ENCODE measurements at regions not wholly inside any gene's neighbourhood (a gene's known extent, or its start where the extent isn't known, plus 50 kb on each side); places are given as distances from the start of the nearest gene placed in this dataset.

DNA sequence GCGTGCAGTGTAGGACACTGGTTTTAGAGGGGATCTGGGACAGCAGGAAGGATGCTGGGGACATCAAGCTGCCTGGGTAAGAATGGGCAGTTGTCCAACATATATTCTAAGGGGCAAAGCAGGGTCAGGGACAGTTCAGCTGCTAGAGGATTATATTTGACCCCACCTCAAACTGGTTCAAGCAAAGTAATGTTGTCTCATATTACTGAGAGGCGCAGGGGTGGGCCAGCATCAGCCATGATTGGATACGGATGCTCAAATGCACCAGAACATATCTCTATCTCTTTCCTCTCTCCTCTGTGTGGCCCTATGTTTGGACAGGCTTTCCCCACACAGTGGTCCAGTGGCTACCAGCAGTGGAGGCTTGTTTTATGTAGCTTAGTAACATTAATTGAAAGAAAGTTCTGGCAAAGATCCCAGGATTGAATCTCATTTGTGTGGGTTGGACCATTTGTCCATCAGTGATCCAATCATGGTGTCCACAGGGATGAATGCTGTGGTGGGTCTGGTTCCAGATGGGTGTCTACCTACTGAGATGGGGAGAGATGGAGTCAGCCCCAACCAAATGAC, 49.8 kb upstream of the RGMA start:
- Histone ChIP-seq H3K36me3 (no peaks in the 10 kb centered on the region), H3K9me3 (no peaks in the 10 kb centered on the region), H3K27ac (no peak overlapping the region), H3K4me3 (no peak overlapping the region), H3K4me1 (no peaks in the 10 kb centered on the region), H3K27me3 (no peaks in the 10 kb centered on the region)
- TF ChIP-seq, protein P1, sequence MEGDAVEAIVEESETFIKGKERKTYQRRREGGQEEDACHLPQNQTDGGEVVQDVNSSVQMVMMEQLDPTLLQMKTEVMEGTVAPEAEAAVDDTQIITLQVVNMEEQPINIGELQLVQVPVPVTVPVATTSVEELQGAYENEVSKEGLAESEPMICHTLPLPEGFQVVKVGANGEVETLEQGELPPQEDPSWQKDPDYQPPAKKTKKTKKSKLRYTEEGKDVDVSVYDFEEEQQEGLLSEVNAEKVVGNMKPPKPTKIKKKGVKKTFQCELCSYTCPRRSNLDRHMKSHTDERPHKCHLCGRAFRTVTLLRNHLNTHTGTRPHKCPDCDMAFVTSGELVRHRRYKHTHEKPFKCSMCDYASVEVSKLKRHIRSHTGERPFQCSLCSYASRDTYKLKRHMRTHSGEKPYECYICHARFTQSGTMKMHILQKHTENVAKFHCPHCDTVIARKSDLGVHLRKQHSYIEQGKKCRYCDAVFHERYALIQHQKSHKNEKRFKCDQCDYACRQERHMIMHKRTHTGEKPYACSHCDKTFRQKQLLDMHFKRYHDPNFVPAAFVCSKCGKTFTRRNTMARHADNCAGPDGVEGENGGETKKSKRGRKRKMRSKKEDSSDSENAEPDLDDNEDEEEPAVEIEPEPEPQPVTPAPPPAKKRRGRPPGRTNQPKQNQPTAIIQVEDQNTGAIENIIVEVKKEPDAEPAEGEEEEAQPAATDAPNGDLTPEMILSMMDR (IDR thresholded peaks at IDR 0.05): no peak
- DNase-seq (ENCODE audit: low spot score in 2 of 2): no peak
- intact Hi-C loops (cut with DNase I): no loop called here

All from ascending aorta (tissue), 2 donors.